ENCODE measurements at regions not wholly inside any gene's neighbourhood (a gene's known extent, or its start where the extent isn't known, plus 50 kb on each side); places are given as distances from the start of the nearest gene placed in this dataset.
A peak's percentile ranks its signal among the peaks of the same experiment; 100 is the strongest.

GRCh38 chr7:149662591-149663095 lies 110.7 kb downstream of the ZNF467 start (continued):
- TF ChIP-seq MAX (IDR thresholded peaks at IDR 0.05), result no peak
- TF ChIP-seq E2F6 (IDR thresholded peaks at IDR 0.05), result no peak
- TF ChIP-seq RBBP5 (IDR thresholded peaks at IDR 0.05; ENCODE audit: borderline replicate concordance, low read depth, low read length), result 0 out of 2 replicates have a peak, but pooled peaks have one; percentile 43
- TF ChIP-seq CBX8 (IDR thresholded peaks at IDR 0.05; ENCODE audit: borderline replicate concordance, low read depth, low read length), result no peak
- no peak for TF ChIP-seq PHF8 (conservative IDR thresholded peaks at IDR 0.05; ENCODE audit: low read depth, low read length)
- no peak for TF ChIP-seq CBX5 (IDR thresholded peaks at IDR 0.05; ENCODE audit: low read depth, low read length)
- TF ChIP-seq POLR2A (IDR thresholded peaks at IDR 0.05; ENCODE audit: control extremely low read depth in 1 of 2, low read depth in 2 of 2, low read length in 2 of 2), result no peak
- no peak for TF ChIP-seq SP2 (IDR thresholded peaks at IDR 0.05; ENCODE audit: low read length)
- TF ChIP-seq TCF12 (IDR thresholded peaks at IDR 0.05; ENCODE audit: low read depth, low read length), result no peak
- peak; percentile 64; the same call in 1 of the 2 replicates for TF ChIP-seq TBP (IDR thresholded peaks at IDR 0.05; ENCODE audit: low read depth, low read length)
- TF ChIP-seq KDM1A (IDR thresholded peaks at IDR 0.05; ENCODE audit: borderline replicate concordance, low read length), result no peak
- TF ChIP-seq CREB1 (IDR thresholded peaks at IDR 0.05), result 0 out of 2 replicates have a peak, but pooled peaks have one; percentile 24
- TF ChIP-seq YY1 (IDR thresholded peaks at IDR 0.05; ENCODE audit: low read depth, low read length), result 0 out of 2 replicates have a peak, but pooled peaks have one; percentile 34
- TF ChIP-seq RFX5 (IDR thresholded peaks at IDR 0.05; ENCODE audit: borderline replicate concordance, low read depth, low read length), result no peak
- TF ChIP-seq RNF2 (IDR thresholded peaks at IDR 0.05; ENCODE audit: borderline replicate concordance, low read depth, low read length, missing control alignments, poor library complexity, severe bottlenecking), result no peak
- TF ChIP-seq POU5F1 (IDR thresholded peaks at IDR 0.05; ENCODE audit: low read depth, low read length), result no peak
- TF ChIP-seq CTBP2 (IDR thresholded peaks at IDR 0.05; ENCODE audit: borderline replicate concordance, insufficient read depth, insufficient read length, low read length), result peak; percentile 71
- no peak for TF ChIP-seq JUN (IDR thresholded peaks at IDR 0.05; ENCODE audit: low read depth, low read length)
- TF ChIP-seq CEBPB (IDR thresholded peaks at IDR 0.05; ENCODE audit: low read depth, low read length), result no peak
- TF ChIP-seq HDAC2 (IDR thresholded peaks at IDR 0.05; ENCODE audit: borderline replicate concordance in 1 of 2, low read depth in 2 of 2, low read length in 2 of 2), result no peak
- no peak for TF ChIP-seq KDM5A (IDR thresholded peaks at IDR 0.05; ENCODE audit: low read length)
- no peak for TF ChIP-seq BACH1 (IDR thresholded peaks at IDR 0.05; ENCODE audit: low read length)
- no peak for TF ChIP-seq NRF1 (IDR thresholded peaks at IDR 0.05; ENCODE audit: low read depth, low read length)

Data from H1 (cell line).